NCI-H1105 treated with DMSO at 0.1 percent for 48 hours (cell line): ENCODE measurements at regions not wholly inside any gene's neighbourhood (a gene's known extent, or its start where the extent isn't known, plus 50 kb on each side); places are given as distances from the start of the nearest gene placed in this dataset.

Experiments
- DNase-seq: peaks from one replicate; lab custom pipeline; 2025; lab: John Stamatoyannopoulos, UW

GRCh38 chr18:29549759-29550158, 1372.8 kb upstream of the CDH2 start:
- DNase-seq: no peak

GRCh38 chr18:29547626-29548025, 1370.7 kb upstream of the CDH2 start:
- no peak for DNase-seq

- DNase-seq: no peak
These were observed 1363.6 kb upstream of the CDH2 start for GRCh38 chr18:29540548-29540947.

GRCh38 chr18:29531746-29532145, 1354.8 kb upstream of the CDH2 start:
- DNase-seq: no peak

- DNase-seq: no peak
These were observed 1346.4 kb upstream of the CDH2 start for GRCh38 chr18:29523371-29523770.

- no peak for DNase-seq
These were observed 1335.8 kb upstream of the CDH2 start for GRCh38 chr18:29512761-29513160.

GRCh38 chr18:29512203-29512602, 1335.3 kb upstream of the CDH2 start:
- DNase-seq: no peak

GRCh38 chr18:29501952-29502351, 1325.0 kb upstream of the CDH2 start:
- no peak for DNase-seq

- peak; percentile 97 for DNase-seq
These were observed 1319.3 kb upstream of the CDH2 start for GRCh38 chr18:29496152-29496680.

GRCh38 chr18:29494371-29494770, 1317.4 kb upstream of the CDH2 start:
- DNase-seq: no peak

- DNase-seq: no peak
These were observed 1315.0 kb upstream of the CDH2 start for GRCh38 chr18:29491907-29492306.

- DNase-seq: no peak
These were observed 1311.7 kb upstream of the CDH2 start for GRCh38 chr18:29488617-29489016.

GRCh38 chr18:29465526-29465925, 1288.6 kb upstream of the CDH2 start:
- DNase-seq: no peak

GRCh38 chr18:29459972-29460371, 1283.0 kb upstream of the CDH2 start:
- DNase-seq: no peak

GRCh38 chr18:29457316-29457889, 1280.5 kb upstream of the CDH2 start:
- no peak for DNase-seq

- DNase-seq: no peak
These were observed 1272.5 kb upstream of the CDH2 start for GRCh38 chr18:29449424-29449823.

GRCh38 chr18:29439398-29439797, 1262.5 kb upstream of the CDH2 start:
- no peak for DNase-seq

- DNase-seq: no peak
These were observed 1259.5 kb upstream of the CDH2 start for GRCh38 chr18:29436459-29436858.

- no peak for DNase-seq
These were observed 1257.7 kb upstream of the CDH2 start for GRCh38 chr18:29434650-29435049.

GRCh38 chr18:29430416-29430815, 1253.5 kb upstream of the CDH2 start:
- no peak for DNase-seq

GRCh38 chr18:29418136-29418535, 1241.2 kb upstream of the CDH2 start:
- no peak for DNase-seq

- DNase-seq: no peak
These were observed 1230.1 kb upstream of the CDH2 start for GRCh38 chr18:29406996-29407395.

- no peak for DNase-seq
These were observed 1220.6 kb upstream of the CDH2 start for GRCh38 chr18:29397536-29397935.
